ENCODE measurements at regions not wholly inside any gene's neighbourhood (a gene's known extent, or its start where the extent isn't known, plus 50 kb on each side); places are given as distances from the start of the nearest gene placed in this dataset.
"Not testable (repeated sequence)": the region's sequence is repeated elsewhere in the genome, so short reads cannot be mapped to it uniquely, and the experiment has no call there.

DNA sequence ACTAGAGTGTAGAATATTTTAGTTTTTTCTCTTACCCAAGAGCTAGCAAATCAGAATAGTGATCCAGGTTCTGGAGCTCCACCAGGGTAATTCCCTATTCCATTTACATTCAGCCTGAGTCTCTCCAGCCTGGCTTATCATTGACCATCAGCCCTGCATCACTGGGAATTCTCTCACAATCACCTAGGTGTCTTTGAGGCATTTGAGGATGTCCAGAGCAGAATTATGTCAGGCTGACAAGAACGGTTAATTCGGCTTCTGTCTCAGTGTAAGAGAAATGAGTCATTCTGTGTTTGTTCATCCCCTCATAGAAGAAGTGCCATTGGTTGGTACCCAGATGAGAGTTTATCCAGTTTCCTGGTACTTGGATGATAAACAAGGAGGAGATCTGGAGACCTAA lies 180.5 kb downstream of the ZNF737 start:
- DNase-seq = no peak

DNA sequence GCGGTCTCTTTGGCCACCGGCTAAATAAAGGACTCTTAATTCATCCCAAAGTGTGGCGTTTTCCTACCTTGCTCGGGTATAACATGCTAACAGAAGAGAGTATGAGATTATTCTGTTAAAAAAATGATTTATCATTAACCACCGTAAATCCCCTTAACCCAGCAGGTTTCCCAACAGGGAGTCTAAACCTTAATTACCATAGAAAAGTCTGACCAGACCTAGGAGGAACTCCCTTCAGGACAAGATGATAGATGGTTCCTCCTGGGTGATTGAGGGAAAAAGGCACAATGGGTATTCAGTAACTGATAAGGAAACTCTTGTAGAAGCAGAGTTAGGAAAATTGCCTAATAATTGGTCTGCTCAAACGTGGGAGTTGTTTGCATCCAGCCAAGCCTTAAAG lies 193.7 kb downstream of the ZNF737 start:
- DNase-seq = no peak

DNA sequence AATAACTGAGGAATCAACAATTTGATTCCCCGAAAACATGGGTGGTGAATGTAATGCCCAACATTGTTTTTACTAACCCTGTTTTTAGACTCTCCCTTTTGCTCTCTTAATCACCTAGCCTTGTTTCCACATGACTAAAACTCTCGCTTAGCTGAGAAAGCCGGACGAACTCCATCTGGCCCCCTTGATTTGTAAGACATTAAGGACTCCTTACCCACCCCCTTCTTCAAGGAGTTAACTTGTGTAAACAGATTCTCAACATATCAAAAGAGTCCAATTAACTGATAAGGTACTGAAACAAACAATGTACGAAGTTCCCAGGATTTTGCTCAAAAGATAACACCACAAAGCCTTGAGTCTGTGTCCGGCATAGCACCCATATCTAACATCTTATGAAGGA lies 194.3 kb downstream of the ZNF737 start:
- not testable (repeated sequence) for DNase-seq

DNA sequence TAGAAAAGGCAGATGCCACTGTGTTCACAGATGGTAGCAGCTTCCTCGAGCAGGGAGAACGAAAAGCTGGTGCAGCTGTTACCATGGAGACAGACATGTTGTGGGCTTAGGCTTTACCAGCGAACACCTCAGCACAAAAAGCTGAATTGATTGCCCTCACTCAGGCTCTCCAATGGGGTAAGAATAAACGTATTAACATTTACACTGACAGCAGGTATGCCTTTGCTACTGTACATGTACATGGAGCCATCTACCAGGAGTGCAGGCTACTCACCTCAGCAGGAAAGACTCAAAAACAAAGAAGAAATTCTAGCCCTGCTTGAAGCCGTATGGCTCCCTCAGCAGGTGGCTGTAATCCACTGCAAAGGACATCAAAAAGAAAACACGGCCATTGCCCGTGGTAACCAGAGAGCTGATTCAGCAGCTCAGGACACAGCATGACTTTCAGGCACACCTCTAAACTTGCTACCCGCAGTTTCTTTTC lies 197.7 kb downstream of the ZNF737 start:
- DNase-seq = no peak

DNA sequence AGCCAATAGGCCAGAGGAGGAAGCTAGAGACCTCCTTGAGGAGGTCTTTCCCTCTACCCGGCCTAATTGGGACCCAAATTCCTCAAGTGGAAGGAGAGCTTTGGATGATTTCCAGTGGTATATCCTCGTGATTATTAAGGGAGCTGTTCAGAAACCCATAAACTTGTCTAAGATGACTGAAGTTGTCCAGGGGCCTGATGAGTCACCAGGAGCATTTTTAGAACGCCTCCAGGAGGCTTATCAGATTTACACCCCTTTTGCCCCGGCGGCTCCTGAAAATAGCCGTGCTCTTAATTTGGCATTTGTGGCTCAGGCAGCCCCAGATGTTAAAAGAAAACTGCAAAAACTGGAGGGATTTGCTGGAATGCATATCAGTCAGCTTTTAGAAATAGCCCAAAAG lies 198.1 kb downstream of the ZNF486 start:
- no peak for DNase-seq

DNA sequence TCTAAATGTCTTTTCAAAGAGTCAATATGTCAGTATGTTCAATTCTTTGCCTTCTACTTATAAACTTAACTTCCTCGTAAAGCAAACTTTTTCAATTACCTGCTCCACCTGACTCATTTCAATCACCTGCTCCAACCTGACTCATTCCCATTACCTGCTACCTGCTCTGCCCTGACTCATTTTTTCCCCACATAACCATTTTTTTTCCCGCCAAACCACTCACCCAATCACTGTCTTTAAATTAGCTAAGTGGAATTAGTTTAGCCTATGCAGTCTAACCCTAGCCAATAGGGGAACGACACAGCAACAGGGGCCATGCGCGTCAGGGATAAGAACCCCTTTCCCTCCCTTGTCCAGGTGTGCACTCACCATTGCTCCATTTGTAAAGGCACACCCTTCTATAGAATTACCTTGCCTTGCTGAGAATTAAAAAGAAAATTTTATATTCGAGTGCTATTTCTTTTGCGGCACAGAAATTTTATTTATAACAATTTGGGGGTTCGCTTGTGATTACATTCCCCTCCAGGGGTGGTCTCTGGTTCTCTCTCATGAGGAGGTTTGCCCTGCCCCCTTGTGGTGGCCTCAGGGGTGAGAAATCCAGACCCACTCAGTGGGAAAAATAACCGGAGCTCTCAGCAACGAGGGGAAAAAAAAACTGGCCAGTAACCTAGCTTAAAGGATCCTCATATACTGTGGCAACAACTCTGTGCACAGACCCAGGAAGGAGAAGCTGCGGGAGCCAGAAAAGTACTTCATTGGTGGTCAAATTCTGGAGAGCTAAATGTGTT lies 193.1 kb downstream of the ZNF486 start:
- DNase-seq = no peak

DNA sequence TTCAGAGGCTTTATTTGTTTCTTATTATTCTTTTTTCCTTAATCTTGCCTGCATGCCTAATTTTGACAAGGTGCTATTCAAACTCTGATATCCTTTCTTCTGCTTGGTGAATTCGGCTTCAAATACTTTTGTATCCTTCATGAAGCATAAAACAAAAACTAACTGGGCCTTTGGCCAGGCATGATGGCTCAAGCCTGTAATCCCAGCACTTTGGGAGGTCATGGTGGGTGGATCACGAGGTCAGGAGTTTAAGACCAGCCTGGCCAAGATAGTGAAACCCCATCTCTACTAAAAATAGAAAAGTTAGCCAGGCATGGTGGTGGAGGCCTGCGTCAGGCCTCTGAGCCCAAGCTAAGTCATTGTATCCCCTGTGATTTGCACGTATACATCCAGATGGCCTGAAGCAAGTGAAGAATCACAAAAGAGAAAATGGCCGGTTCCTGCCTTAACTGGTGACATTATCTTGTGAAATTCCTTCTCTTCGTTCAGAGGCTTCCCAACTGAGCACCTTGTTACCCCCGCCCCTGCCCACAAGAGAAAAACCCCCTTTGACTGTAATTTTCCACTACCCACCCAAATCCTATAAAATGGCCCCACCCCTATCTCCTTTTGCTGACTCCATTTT lies 191.9 kb downstream of the ZNF486 start:
- not testable (repeated sequence) for DNase-seq

DNA sequence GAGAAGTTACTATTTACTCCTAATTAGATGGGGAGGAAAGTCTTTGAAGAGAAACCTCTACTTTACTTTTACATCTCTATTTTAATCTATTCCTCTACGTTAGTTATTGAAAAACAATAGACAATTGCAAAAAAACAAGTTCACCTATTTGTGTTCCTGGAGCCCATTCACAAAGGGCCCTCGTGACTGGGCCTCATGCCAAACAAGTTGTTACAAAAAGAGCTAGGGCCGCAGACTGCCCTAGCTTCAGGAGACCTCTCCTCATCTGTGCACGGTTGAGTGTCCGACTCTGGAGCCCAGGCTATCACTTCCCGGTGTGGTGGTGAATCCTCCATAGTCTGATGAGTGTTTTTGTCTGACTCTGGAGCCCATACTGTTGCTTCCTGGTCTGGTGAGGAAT lies 190.9 kb downstream of the ZNF486 start:
- no peak for DNase-seq

DNA sequence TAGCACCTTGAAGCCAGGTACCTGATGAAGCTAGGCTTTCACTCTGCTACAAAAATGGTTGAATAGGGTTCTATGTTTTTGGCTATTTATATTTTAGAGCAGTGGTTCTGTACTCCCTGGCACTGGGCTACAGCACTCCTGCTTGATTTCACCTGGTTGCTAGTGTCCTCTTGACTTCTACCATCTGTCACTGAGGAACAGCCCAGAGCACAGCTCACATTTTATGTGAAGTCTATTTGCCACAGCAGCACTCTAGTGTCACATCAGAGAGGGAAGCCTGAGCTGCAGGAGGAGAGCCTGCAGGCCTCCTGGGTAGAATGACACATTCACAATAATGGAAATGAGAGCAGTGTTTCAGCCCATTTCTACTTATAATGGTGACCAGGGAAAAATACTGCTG lies 184.2 kb downstream of the ZNF486 start:
- DNase-seq = no peak

DNA sequence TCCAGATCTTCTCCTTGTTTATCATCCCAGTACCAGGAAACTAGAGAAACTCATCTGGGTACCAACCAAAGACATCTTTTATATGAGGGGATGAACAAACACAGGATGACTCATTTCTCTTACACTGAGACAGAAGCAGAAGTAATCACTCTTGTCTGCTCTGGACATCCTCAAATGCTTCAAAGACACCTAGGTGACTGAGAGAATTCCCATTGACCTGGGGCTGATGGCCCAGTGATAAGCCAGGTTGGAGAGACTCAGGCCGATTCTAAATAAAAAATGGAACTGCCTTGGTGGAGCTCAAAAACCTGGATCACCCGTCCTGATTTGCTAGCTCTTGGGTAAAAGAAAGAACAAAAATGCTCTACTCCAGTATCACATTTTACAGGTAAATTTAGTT lies 182.2 kb downstream of the ZNF486 start:
- no peak for DNase-seq

DNA sequence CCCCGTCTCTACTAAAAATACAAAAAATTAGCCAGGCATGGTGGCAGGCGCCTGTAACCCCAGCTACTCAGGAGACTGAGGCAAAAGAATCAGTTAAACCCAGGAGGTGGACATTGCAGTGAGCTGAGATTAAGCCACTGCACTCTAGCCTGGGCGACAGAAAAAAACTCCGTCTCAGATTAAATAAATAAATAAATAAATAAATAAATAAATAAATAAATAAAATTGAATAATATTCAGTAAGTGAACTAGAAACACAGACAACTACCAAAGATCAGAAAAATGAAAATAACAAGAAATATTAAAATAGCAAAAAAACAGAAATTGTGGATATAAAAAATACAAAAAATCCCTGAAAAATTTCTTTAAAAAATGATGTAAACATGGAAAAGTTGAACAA lies 172.4 kb downstream of the ZNF486 start:
- no peak for DNase-seq

DNA sequence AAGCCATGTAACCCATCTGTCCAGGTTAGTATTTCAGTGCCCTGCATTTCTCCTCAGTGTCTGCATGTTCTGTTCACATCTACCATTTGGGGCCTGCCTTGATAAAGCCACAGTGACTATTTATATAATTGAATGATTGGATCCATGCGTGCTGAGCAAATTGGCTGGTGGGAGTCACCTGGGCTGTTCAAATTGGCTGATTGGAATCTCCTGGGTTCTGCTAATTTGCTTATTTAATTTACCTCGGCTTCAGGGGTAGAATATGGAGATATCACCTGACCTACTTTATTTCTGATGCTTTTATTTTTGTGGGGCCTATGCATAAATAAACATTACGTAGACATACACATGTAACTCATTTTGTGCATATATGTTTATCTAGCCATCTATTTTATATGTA lies 167.7 kb downstream of the ZNF486 start:
- DNase-seq = no peak

DNA sequence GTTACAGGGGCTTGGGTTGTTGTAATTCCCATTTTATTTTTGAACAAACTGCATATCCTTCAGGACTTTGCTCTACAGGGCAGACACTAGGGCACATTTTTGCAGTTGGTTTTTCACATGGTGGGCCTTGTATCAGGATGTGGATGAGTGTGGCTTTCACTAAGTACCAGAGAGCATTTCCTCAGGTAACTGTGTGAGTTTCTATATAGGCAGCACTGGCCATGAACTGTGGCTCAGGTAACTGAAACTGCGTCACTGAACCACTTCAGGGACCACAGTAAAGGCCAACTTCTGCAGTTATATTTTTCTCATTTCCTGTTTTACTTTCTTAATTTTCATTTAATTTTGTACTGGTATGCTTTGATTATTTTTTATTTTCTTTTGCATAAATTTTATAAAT lies 166.5 kb downstream of the ZNF486 start:
- DNase-seq = no peak

DNA sequence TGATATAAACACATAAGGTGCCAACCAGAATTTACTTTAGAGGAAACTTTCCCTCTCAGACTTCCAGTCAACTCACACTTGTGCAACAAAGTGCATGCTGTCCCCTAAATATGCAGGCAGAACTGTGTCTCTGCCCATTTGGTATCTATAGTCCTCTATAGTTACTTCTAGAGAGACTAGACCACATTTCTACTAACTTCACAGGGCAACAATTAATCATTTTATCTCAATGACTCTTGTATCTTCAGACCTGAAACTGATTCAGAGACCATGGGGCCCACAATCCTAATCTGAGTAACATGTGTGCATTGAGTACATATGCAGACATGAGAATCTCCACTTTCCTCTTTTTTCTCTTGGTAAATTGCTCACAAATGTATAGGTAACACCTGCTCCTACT lies 158.1 kb downstream of the ZNF486 start:
- DNase-seq = no peak

DNA sequence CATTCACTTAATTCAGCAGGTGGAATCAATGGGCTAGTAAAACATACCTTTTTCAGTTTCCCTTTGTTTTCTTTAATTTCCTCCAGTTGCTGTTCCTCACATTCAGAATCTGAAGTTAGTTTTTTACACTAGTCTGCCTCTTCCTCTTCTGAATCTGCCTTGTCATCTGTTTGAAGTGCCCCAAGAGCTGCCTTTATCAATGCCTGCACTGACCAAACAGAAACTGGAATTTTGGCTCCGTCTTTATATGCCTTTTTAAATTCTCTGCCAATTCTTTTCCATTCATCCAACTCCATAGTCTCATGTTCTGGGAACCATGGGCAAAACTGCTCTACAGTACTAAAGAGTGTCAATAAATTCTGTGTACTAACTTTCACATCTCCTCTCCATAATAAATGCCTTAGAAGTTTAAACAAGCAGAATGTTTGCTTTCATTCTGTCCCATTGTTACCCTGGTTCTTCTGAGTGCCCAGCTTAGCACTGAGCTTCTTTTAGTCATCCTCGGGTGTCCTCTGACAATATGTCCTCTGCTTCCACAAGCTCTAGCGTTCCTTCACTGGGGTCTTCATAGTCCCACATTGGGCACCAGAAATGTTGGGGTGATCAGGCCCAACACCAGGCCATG lies 154.2 kb downstream of the ZNF486 start:
- no peak for DNase-seq

DNA sequence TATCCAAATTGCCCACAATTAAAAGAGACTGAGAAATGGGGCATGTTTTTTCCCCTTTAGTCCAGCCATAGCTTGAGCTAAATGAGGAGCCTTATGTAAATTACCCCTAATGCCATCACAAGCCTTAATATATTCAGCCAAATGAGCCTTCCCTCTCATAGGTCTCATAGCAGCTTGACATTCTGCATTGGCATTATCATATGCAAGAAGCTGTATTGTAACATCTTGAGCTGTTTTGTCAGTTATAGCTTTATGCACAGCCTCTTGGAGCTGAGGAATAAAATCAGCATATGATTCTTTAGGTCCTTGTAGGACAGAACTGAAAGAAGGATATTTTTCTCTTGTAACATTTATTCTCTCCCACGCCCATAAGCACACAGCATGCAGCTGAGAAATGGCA lies 153.2 kb downstream of the ZNF486 start:
- DNase-seq = no peak

DNA sequence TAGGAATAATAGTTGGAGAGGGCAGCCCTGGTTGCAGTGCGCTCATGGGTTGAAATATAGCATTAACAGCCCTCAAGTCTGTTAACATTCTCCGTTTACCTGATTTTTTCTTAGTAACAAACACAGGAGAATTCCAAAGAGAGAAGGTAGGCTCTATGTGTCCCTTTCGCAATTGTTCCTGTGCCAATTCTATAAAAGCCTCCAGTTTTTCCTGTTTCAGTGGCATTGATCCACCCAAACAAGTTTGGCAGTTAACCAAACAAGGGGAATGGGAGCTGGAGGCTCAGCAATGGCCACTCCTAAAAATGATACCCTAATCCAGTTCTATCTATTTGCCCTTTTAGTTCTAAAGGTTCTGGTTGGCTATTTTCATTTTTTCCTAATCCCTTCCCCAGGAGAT lies 151.6 kb downstream of the ZNF486 start:
- no peak for DNase-seq

DNA sequence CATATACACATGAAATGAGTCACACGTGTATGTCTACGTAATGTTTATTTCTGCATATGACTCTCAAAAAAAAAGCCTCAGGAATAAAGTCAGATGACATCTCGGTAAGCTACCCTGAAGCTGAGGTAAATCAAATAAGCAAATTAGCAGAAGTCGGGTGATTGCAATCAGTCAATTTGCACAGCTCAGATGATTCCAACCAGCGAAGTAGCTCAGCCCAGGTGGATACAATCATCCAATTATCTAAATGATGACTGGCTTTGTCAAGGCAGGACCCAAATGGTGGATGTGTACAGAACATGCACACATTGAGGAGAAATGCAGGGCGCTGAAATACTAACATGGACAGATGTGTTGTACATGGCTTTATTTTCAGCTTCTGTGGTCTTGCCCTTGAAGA lies 148.5 kb downstream of the ZNF486 start:
- DNase-seq = no peak

DNA sequence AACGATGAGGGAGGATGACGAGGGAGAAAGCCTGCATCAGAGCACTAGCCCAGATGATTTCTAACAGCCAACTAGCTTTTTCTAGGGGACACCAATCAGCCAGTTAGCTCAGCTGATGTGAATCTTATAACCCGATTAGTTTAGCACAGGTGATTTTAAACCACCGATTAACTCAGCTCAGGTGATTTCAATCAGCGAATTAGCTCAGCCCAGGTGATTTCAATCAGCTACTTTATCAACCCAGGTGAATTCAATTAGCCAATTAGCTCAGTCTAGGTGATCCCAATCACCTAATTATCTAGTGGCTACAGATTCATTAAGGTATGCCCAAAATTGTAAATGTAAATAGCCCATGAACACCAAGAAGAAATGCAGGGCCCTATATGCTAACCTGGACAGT lies 146.9 kb downstream of the ZNF486 start:
- DNase-seq = no peak

DNA sequence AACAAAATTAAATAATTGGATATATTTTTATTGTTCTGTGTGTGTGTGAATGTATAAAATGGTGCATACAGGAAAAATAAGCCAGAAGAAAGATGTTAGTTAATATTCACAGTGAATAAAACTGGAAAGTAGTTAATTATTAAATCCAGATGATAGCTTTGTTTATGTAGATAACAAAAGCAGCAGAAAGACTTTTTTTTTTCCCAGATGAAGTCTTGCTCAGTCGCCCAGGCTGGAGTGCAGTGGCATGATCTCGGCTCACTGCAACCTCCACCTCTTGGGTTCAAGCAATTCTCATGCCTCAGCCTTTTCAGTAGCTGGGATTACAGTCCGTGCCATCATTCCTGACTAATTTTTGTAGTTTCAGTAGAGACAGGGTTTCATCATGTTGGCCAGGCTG lies 140.1 kb downstream of the ZNF486 start:
- DNase-seq = no peak

DNA sequence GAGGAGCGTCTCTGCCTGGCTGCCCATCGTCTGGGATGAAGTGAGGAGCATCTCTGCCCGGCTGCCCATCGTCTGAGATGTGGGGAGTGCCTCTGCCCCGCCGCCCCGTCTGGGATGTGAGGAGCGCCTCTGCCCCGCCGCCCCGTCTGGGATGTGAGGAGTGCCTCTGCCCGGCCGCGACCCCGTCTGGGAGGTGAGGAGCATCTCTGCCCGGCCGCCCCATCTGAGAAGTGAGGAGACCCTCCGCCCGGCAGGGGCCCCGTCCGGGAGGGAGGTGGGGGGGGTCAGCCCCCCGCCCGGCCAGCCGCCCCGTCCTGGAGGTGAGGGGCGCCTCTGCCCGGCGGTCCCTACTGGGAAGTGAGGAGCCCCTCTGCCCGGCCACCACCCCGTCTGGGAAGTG lies 129.3 kb downstream of the ZNF486 start:
- DNase-seq = not testable (repeated sequence)

DNA sequence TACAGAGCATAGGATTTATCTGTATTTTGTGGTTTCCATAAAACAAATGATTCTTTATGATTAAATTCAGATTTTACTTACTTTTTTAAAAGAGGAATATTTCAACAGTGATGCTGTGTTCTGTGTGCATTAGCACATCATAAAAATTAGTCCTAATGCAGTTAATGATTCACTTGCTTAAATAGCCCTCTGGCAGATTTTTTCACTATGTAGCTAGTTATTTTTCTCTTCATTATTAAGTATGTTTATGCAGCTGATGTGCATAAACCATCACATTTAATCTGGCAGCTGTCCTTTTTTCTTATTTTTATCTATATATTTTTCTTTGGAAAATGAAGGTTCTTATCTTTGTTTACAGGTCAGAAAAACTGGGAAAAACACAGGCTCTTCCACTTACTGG lies 127.2 kb downstream of the ZNF486 start:
- DNase-seq = no peak

DNA sequence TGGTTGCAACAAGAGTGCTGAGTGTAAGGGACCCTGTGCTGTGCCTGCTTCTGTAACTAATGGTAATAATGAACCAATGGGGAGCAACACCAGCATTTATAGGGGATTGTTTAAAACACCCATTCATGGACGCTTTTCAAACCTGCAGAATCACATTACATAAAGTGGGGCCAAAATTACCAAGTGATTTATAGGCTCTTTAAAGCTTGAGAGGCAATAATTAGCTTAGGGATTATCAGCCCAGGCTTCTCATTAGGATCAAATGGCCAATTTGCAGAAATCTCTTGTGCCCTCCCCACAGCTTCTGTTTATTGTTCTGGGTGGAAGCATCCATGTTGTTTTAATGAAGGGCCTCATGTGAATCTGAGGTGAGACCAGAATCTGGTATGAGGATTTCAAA lies 125.5 kb downstream of the ZNF486 start:
- DNase-seq = not testable (repeated sequence)

DNA sequence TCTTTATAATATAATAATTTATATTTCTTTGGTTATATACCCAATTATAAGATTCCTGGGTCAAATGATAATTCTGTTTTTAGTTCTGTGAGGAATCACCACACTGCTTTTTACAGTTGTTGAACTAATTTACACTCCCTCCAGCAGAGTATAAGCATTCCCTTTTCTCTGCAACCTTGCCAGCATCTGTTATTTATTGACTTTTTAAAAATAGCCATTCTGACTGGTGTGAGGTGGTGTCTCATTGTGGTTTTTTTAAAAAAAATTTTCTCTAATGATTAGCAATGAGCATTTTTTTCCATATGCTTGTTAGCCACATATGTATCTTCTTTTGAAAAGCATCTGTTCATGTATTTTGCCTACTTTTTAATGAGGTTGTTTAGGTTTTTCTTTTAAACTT lies 122.2 kb downstream of the ZNF486 start:
- DNase-seq = no peak

Measured in activated CD4-positive, alpha-beta T cell treated with anti-CD3 and anti-CD28 coated beads, Interleukin-2, amount 50 U/mL, for 16 hours (primary cell).